Mammary epithelial cell (primary cell): ENCODE measurements at regions not wholly inside any gene's neighbourhood (a gene's known extent, or its start where the extent isn't known, plus 50 kb on each side); places are given as distances from the start of the nearest gene placed in this dataset.

Source experiments
- EZH2 ChIP-seq: IDR thresholded peaks from 2 replicates; pipeline ENCODE4 v1.6.1; 2012; ENCODE audit warnings: low read length, inconsistent platforms, borderline replicate concordance
- TF ChIP-seq, protein P1 (sequence below), 2 donors: IDR thresholded peaks in 1 of 2; conservative IDR thresholded peaks in 1 of 2; 2 replicates each; pipeline ENCODE4 v1.5.1; 2011 to 2012; ENCODE audit warnings: inconsistent platforms in 2 of 2, low read length in 2 of 2, mild to moderate bottlenecking in 2 of 2, control low read depth in 1 of 2, low read depth in 1 of 2; ENCODE audit not compliant: insufficient read depth in 1 of 2; ENCODE audit errors: extremely low read depth in 1 of 2

DNA sequence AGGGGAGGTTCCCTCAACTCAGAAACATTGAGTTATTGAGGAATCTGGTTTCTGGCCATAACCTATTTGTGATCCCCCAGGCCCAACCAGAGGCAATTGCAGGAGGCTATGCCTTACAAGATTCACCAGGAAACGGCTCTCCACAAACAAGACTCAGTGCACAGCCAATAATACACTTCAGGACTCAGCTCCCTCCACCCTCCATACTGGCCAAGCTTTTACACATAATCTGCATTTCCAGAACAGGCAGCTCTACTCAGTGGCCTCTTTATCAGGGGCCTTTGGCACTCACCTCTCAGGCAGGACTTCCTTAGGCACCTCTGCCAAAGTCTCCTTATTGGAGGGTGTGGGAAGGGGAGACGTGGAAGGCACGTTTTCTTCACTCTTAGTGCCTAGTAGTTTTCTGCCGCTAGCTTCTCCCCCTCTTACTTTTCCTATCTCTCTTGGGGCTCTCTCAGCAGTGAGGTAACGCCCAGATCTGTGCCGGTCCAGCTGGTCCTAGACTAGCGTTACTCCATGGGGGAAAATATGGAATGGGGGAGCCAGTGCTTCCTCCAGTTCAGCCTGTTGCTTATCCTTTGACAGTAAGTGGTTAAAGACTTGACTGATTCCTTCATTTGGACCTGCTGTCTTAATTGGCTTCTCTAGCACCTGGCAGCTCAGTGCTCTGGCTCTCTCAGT is 62.8 kb upstream of the ANO3 start:
- TF ChIP-seq, protein P1, sequence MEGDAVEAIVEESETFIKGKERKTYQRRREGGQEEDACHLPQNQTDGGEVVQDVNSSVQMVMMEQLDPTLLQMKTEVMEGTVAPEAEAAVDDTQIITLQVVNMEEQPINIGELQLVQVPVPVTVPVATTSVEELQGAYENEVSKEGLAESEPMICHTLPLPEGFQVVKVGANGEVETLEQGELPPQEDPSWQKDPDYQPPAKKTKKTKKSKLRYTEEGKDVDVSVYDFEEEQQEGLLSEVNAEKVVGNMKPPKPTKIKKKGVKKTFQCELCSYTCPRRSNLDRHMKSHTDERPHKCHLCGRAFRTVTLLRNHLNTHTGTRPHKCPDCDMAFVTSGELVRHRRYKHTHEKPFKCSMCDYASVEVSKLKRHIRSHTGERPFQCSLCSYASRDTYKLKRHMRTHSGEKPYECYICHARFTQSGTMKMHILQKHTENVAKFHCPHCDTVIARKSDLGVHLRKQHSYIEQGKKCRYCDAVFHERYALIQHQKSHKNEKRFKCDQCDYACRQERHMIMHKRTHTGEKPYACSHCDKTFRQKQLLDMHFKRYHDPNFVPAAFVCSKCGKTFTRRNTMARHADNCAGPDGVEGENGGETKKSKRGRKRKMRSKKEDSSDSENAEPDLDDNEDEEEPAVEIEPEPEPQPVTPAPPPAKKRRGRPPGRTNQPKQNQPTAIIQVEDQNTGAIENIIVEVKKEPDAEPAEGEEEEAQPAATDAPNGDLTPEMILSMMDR (conservative IDR thresholded peaks at IDR 0.05 in 1 of 2, IDR thresholded peaks at IDR 0.05 in 1 of 2; ENCODE audit: extremely low read depth in 1 of 2, insufficient read depth in 1 of 2, low read depth in 1 of 2, low read length in 2 of 2): no peak
- TF ChIP-seq EZH2: no peak
